BLaER1 (cell line): ENCODE measurements at regions not wholly inside any gene's neighbourhood (a gene's known extent, or its start where the extent isn't known, plus 50 kb on each side); places are given as distances from the start of the nearest gene placed in this dataset.

Experiments used
- H3K27ac ChIP-seq: shearing (Covaris generic); formaldehyde crosslinking; 2 replicates; pipeline ENCODE4 v1.8.1; 2022
- H3K27me3 ChIP-seq: shearing (Covaris generic); formaldehyde crosslinking; 2 replicates; pipeline ENCODE4 v1.8.1; 2022
- H3K36me3 ChIP-seq: shearing (Covaris generic); formaldehyde crosslinking; 2 replicates; pipeline ENCODE4 v1.8.1; 2022
- H3K4me1 ChIP-seq: shearing (Covaris generic); formaldehyde crosslinking; 2 replicates; pipeline ENCODE4 v1.8.1; 2022
- H3K4me2 ChIP-seq: shearing (Covaris generic); formaldehyde crosslinking; 2 replicates; pipeline ENCODE4 v1.8.1; 2022
- H3K4me3 ChIP-seq: shearing (Covaris generic); formaldehyde crosslinking; 2 replicates; pipeline ENCODE4 v1.8.1; 2022
- H3K9ac ChIP-seq: shearing (Covaris generic); formaldehyde crosslinking; 2 replicates; pipeline ENCODE4 v1.8.1; 2022
- H3K9me3 ChIP-seq: shearing (Covaris generic); formaldehyde crosslinking; 2 replicates; pipeline ENCODE4 v1.8.1; 2022
- H4K20me1 ChIP-seq: shearing (Covaris generic); formaldehyde crosslinking; 2 replicates; pipeline ENCODE4 v1.8.1; 2022
- Cebpa-rat ChIP-seq: shearing (Covaris generic); IDR thresholded peaks from 2 replicates; pipeline ENCODE4 v1.8.1; 2022

DNA sequence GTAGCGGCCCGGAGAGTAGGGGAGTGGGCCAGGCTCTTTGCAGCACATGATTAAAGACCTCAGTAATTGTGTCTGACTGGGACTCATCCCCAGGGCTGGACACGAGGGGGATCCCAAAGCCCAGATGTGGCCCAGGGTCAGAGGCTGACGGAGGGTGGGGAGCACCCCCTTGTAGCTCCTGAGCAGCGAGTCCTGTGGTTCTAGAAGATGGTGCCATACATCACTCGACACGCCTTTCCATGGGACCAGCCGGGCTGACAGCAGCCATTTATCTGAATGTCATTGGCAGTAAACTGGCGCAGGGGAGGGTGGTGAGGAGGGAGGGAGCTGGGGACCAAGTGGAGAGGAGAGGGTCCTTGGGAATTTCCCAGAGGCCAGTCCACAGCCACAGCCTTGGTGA lies 65.1 kb upstream of the FAM222A start:
- no peak overlapping the region for H3K27ac ChIP-seq

DNA sequence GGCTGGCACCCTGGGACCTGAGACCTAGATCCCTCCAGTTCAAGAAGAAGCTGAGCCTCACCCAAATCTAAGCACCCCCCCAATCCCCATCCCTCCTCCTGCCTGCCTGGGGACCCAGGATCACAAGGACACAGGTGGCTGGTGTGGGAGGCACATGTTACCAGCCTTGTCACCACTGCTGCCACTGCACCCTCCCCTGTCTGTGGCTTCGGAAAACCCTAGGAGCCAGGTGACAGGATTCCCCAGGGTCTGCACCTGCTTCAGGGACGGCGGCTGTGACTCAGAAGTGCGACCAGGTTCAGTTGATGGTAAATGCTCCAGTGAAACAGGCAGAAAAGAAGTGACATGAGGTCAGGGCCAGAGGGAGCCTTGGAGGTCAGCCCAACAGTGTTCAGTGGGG lies 62.8 kb upstream of the FAM222A start:
- no peak overlapping the region for H3K27ac ChIP-seq
- H4K20me1 ChIP-seq = no peaks in the 10 kb centered on the region
- H3K4me2 ChIP-seq = peak overlapping the region; percentile 20; the same call in 1 of the 2 replicates
- H3K9me3 ChIP-seq = no peaks in the 10 kb centered on the region
- H3K27me3 ChIP-seq = no peaks in the 10 kb centered on the region
- TF ChIP-seq Cebpa-rat = no peak
- no peak overlapping the region for H3K4me3 ChIP-seq
- peaks cover 30% of the 10 kb centered on the region for H3K4me1 ChIP-seq
- no peaks in the 10 kb centered on the region for H3K36me3 ChIP-seq
- no peak overlapping the region for H3K9ac ChIP-seq

More for the DNA sequence above, 65.1 kb upstream of the FAM222A start:
- no peaks in the 10 kb centered on the region for H3K9me3 ChIP-seq
- H3K4me3 ChIP-seq = no peak overlapping the region
- no peaks in the 10 kb centered on the region for H3K36me3 ChIP-seq
- no peak for TF ChIP-seq Cebpa-rat
- no peaks in the 10 kb centered on the region for H3K27me3 ChIP-seq
- no peak overlapping the region for H3K4me2 ChIP-seq
- peaks cover 11% of the 10 kb centered on the region; the same call in 1 of the 2 replicates for H3K4me1 ChIP-seq
- no peaks in the 10 kb centered on the region for H4K20me1 ChIP-seq
- H3K9ac ChIP-seq = no peak overlapping the region

DNA sequence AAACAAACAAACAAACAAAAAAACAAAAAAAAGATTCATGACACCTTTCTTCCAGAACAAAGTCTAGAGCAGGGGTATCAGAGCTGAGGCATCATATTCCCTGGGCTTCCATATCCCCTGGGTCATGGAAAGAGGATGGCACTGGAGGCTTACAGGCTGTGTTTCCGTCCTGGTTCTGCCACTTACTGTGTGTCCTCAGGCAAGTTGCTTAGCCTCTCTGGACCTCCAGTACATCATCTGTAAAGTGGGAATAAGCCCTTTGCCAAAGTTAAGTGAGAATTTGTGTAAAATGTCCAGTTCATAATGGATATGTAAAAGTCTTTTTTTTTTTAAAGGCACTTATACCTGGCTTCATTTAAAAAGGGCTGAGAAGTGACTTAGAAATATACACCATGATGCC lies 62.0 kb upstream of the FAM222A start:
- no peaks in the 10 kb centered on the region for H3K27me3 ChIP-seq
- H3K9ac ChIP-seq = no peak overlapping the region
- no peak for TF ChIP-seq Cebpa-rat
- no peaks in the 10 kb centered on the region for H3K9me3 ChIP-seq
- no peak overlapping the region for H3K4me3 ChIP-seq
- H3K4me2 ChIP-seq = no peak overlapping the region
- no peak overlapping the region for H3K27ac ChIP-seq
- no peaks in the 10 kb centered on the region for H3K36me3 ChIP-seq
- peaks cover 38% of the 10 kb centered on the region for H3K4me1 ChIP-seq
- no peaks in the 10 kb centered on the region for H4K20me1 ChIP-seq

DNA sequence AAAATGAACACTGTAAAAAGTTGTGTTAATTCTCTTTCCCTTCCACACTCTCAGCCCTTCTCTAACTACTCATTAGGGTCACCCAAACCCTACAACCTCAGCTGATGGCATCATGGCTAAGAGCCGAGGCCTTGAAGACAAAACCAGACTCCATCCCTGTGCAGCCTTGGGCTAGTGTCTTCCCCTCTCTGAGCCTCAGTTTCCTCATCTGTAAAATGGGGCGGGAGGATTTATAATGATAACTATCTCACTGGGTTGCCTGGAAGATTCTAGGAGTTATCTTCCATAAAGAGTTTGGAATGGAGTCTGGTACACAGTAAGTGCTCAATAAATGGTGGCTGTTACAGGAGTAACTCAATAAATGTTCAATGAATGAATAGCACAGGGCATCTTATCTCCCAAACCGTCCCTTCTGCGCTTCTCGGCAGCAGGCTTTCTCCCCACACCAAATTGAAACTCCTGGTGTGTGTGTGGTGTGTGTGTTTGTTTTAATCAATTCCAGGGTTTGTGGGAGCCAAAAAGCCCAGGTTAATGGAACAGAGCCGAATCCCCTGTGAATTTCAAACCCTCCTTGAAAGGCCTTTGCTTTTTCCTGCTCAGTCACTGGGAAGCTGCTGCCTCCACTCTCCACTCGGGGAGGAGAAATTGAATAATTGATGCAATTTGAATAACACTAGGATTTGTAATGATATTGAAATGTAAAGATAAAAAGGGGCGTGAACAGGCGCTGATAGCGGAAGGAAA lies 61.2 kb upstream of the FAM222A start:
- Histone ChIP-seq H4K20me1 (no peaks in the 10 kb centered on the region), H3K4me2 (no peak overlapping the region), H3K9me3 (no peaks in the 10 kb centered on the region), H3K9ac (no peak overlapping the region), H3K27me3 (no peaks in the 10 kb centered on the region), H3K4me3 (no peak overlapping the region), H3K27ac (no peak overlapping the region), H3K4me1 (peaks cover 46% of the 10 kb centered on the region), H3K36me3 (no peaks in the 10 kb centered on the region)
- no peak for TF ChIP-seq Cebpa-rat

DNA sequence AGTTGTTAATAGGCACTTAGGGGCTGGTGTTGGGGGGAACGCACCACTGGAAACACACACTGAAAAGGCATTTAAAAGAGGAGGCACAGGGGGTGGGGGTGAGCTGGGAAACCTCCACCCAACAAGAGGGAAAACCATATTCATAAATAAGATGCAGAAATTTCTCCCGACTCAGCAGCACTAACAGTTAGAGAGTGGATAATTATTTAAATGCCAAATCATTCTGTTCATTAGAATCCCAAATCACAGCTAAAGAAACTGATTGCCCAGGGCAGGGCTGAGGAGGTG lies 60.7 kb upstream of the FAM222A start:
- Histone ChIP-seq H3K9ac (no peak overlapping the region), H3K9me3 (no peaks in the 10 kb centered on the region), H4K20me1 (no peaks in the 10 kb centered on the region), H3K27ac (no peak overlapping the region), H3K27me3 (no peaks in the 10 kb centered on the region), H3K4me2 (no peak overlapping the region), H3K4me3 (no peak overlapping the region), H3K36me3 (no peaks in the 10 kb centered on the region), H3K4me1 (peaks cover 51% of the 10 kb centered on the region)
- TF ChIP-seq Cebpa-rat = no peak

DNA sequence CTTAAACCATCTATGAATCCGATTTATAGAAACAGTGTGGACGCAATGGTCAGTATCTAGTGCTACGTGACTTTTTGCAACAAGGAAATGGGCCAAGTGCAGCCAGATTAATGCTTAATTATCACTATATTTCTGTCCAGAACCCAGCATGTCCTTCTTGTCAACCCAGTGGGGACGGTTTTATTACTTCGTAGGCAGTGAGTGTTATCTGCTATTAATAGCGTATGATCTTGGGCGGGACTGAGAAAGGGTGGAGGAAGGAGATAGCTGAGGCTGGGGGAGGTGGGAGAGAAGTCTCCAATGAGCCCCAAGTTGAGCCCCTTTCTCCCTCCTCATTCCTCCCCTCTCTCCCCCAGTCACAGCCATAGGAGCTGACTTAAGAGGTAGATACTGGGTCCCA lies 59.7 kb upstream of the FAM222A start:
- H3K4me1 ChIP-seq = peaks cover 53% of the 10 kb centered on the region
- no peak for TF ChIP-seq Cebpa-rat
- H3K36me3 ChIP-seq = no peaks in the 10 kb centered on the region
- H3K9me3 ChIP-seq = no peaks in the 10 kb centered on the region
- no peaks in the 10 kb centered on the region for H3K27me3 ChIP-seq
- H4K20me1 ChIP-seq = no peaks in the 10 kb centered on the region
- no peak overlapping the region for H3K27ac ChIP-seq
- H3K4me2 ChIP-seq = no peak overlapping the region
- H3K9ac ChIP-seq = no peak overlapping the region
- H3K4me3 ChIP-seq = no peak overlapping the region

DNA sequence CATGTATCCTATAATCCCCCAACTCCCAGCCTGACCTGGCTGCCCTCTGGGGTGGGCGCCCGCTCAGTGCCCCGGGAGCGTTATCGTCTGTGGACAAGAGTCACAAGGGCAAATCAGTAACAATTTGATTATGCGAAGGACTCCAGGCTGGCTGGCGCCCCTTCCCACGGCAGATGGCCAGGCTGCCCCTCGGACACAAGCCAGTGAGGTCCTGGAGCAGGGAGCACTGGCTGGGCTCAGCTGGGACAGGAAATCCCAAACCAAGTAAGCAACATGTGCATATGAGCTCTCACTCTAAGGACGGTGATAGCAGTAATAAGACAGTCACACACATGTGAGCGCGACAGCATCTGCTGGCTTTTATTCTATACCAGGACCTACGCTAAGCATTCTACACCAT lies 59.3 kb upstream of the FAM222A start:
- no peak overlapping the region for H3K4me2 ChIP-seq
- no peak overlapping the region for H3K27ac ChIP-seq
- H3K4me1 ChIP-seq = peaks cover 53% of the 10 kb centered on the region
- no peak overlapping the region for H3K4me3 ChIP-seq
- H3K27me3 ChIP-seq = no peaks in the 10 kb centered on the region
- no peaks in the 10 kb centered on the region for H3K9me3 ChIP-seq
- TF ChIP-seq Cebpa-rat = no peak
- H3K36me3 ChIP-seq = no peaks in the 10 kb centered on the region
- no peaks in the 10 kb centered on the region for H4K20me1 ChIP-seq
- H3K9ac ChIP-seq = no peak overlapping the region

DNA sequence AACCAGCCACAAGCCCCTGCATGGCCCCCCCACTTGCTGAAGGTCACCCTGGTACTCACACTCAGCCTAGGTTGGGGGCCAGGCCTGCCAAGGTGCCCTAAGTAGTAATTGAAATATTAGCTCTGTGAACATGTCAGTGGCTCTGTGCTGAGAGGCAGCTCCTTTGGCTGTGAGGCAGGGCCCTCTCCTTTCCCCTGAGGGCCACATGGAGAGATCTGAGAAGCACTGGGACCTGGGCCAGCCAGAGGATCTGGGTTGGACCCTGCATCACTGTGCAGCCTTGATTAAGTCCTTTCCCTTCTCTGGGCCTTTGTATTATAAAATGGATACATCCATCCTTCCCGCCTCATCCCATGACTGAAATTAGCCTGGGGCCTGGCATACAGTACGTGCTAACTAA lies 58.0 kb upstream of the FAM222A start:
- H3K36me3 ChIP-seq = no peaks in the 10 kb centered on the region
- H4K20me1 ChIP-seq = no peaks in the 10 kb centered on the region
- H3K4me1 ChIP-seq = peaks cover 50% of the 10 kb centered on the region
- H3K9me3 ChIP-seq = no peaks in the 10 kb centered on the region
- no peak overlapping the region for H3K27ac ChIP-seq
- no peak overlapping the region for H3K9ac ChIP-seq
- H3K27me3 ChIP-seq = no peaks in the 10 kb centered on the region
- peak overlapping the region; percentile 76 for H3K4me2 ChIP-seq
- no peak overlapping the region for H3K4me3 ChIP-seq
- no peak for TF ChIP-seq Cebpa-rat

DNA sequence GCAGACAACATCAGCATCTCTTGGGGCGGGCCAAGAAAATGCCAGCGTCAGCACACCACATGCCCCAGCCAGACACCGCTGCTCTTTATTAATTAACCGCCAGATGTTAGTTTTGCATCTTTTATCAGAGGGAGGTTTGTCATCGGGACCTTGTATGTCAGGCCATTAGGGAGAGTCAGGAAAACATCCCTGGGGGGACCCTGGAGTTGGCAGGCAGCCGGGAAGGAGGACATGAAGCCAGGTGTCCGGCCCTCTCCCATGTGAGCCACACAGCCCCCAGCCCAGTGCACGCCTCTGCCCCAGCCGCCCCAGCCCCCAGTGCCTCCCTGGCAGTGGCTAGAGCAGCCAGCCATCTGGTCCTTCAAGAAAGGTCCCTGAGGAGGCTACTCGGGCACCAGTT lies 56.9 kb upstream of the FAM222A start:
- no peaks in the 10 kb centered on the region for H4K20me1 ChIP-seq
- peak overlapping the region; percentile 76 for H3K4me2 ChIP-seq
- peaks cover 44% of the 10 kb centered on the region for H3K4me1 ChIP-seq
- 0 out of 2 replicates have a peak overlapping the region, but pooled peaks have one; percentile 24 for H3K9ac ChIP-seq
- H3K36me3 ChIP-seq = no peaks in the 10 kb centered on the region
- H3K27me3 ChIP-seq = no peaks in the 10 kb centered on the region
- TF ChIP-seq Cebpa-rat = no peak
- H3K27ac ChIP-seq = peak overlapping the region; percentile 46; the same call in 1 of the 2 replicates
- H3K9me3 ChIP-seq = peaks cover 9% of the 10 kb centered on the region; the same call in 1 of the 2 replicates
- no peak overlapping the region for H3K4me3 ChIP-seq

DNA sequence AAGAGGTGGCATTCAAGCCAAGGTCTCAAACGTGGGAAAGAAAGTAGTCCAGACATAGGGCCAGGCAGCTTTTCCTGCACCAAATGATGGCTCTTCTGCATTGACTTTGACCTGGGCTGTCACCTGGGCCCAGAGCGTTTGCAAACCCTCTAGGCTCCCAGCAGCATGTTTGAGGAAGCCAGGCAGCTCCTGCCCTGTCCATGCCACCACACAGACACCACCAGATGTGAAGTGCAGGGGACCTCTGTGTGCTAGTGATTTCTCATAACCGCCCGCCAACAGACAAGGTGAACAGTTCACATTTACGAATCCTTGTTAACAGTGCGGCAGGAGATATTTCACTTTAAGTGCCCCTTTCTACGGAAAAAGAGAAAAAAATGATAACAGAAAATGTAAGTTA lies 49.8 kb upstream of the FAM222A start:
- no peak overlapping the region for H3K4me3 ChIP-seq
- no peak overlapping the region for H3K4me2 ChIP-seq
- no peaks in the 10 kb centered on the region for H3K4me1 ChIP-seq
- no peaks in the 10 kb centered on the region for H4K20me1 ChIP-seq
- no peak overlapping the region for H3K27ac ChIP-seq
- H3K9me3 ChIP-seq = peaks cover 16% of the 10 kb centered on the region; the same call in 1 of the 2 replicates
- H3K36me3 ChIP-seq = no peaks in the 10 kb centered on the region
- no peak for TF ChIP-seq Cebpa-rat
- H3K9ac ChIP-seq = no peak overlapping the region
- no peaks in the 10 kb centered on the region for H3K27me3 ChIP-seq
